Cardiac fibroblast (primary cell): ENCODE measurements at regions not wholly inside any gene's neighbourhood (a gene's known extent, or its start where the extent isn't known, plus 50 kb on each side); places are given as distances from the start of the nearest gene placed in this dataset.

Experiments
- DNase-seq, 2 donors: peaks; one replicate each; pipeline versions ENCODE4 v3.0.0 to v3.0.0-alpha.2; 2010; ENCODE audit warnings: low read depth in 2 of 2
- H3K4me3 ChIP-seq, 2 donors: replicated peaks in 1 of 2; 1 replicate in 1 of 2; 2 replicates in 1 of 2; pipeline ENCODE4 v1.5.1; 2011; ENCODE audit warnings: low read depth in 2 of 2, low read length in 2 of 2, mild to moderate bottlenecking in 2 of 2, moderate library complexity in 1 of 2
- CTCF ChIP-seq: IDR thresholded peaks from one replicate; pipeline ENCODE4 v1.5.1; 2011; ENCODE audit warnings: low read depth, mild to moderate bottlenecking, low read length, inconsistent platforms

- DNase-seq = no peak
- TF ChIP-seq CTCF = no peak
- H3K4me3 ChIP-seq = no peak overlapping the region
Measured at GRCh38 chr12:107429006-107429705, 256.4 kb upstream of the PWP1 start.

DNA sequence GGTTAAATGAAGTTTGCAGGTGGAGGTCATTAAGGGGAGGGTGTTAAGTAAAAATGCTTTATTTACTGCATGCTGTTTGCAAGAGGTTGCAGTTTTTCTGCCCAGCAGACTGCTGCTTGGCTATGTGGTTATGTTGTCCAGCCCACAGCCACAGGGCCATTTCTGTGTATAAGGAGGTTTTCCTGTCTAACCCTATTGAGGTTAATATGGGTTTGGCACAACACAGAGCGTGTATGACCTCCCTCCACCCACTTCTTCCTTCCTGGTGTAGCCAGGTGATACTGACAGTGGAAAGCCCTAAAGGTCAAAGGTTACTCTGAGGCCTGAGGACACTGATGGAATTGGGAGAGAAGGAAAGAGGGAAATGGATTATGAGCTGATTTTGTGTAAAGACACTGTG is 253.7 kb upstream of the PWP1 start:
- no peak for DNase-seq
- no peak for TF ChIP-seq CTCF
- no peak overlapping the region for H3K4me3 ChIP-seq

DNA sequence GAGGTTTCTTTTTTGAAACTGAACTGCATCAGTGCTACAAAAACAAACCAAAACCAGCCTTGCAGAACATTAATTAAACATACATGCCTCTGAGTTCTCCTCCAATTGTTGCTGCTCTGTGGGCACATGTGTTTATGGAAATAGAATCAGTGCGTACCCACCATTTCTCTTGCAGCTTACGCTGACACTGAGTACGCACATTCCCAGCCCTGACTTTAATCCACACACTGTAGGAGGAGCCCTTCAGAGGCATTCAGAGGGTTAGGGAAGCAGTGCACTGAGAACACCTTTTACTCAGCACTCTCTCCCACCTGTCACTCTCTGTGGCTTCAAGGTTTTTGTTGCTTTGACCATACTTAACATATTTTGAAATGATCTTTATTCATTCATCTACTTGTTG is 250.5 kb upstream of the PWP1 start:
- DNase-seq = no peak
- no peak for TF ChIP-seq CTCF

DNA sequence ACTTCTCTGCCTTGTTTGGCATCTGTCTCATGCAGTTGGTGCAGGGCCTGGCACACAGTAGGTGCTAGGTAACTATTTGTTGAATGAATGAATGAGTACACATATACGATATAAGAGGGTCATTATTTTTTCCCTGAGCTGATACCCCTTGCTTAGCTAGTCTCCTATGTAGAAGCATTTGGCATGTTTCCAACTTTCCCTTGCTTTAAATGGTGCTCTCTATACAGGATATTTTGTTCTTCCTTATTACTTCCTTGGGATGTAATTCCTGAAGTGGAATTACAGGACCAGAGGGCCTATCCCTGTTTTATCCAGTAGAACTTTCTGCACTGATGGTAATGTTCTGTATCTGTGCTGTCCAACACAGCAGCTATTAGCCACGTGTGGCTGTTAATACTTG is 250.1 kb upstream of the PWP1 start:
- no peak overlapping the region for H3K4me3 ChIP-seq
- DNase-seq = no peak
- no peak for TF ChIP-seq CTCF

More for the DNA sequence above, 250.5 kb upstream of the PWP1 start:
- H3K4me3 ChIP-seq = no peak overlapping the region

DNA sequence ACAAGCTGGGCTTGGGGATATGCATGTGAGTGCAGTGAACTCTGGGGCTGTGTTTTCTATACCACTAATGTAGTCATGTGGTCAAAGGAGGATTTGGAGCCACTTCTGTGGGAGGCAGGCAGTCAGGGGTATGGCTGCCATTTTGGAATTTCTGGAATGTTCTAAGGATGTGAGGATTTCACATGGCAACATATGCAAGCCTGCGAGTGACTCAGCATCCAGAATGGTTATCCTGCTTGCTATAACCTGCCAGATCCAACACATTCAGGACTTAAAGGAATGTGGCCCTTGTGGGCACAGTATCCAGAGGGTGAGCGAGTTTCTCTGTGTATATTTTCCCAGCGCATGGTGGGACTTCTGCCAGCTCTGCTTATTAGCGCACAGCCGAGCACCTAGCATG is 249.2 kb upstream of the PWP1 start:
- no peak overlapping the region for H3K4me3 ChIP-seq
- TF ChIP-seq CTCF = no peak
- DNase-seq = peak; percentile 36 to 74

DNA sequence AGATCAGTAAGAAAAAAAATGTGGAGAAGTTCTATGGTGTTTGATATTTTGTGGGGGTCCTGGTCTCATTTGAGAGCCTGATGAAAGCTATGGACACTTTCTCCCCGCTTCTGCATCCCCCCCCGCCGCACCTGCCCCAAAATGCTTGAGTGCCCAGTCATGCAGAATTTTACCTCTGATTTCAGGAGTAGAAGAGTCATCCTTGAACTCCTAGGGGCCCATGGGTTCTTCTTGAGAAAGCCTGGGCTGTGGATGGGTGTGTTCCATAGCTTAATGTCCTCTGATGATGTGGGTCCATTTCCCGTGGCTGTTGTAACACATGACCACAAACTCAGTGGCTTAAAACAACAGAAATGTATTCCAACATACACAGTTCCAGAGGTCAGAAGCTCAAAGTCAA is 248.8 kb upstream of the PWP1 start:
- peak in 1 of 2 donors; percentile 9 for DNase-seq
- H3K4me3 ChIP-seq = no peak overlapping the region

More for the DNA sequence above, 248.8 kb upstream of the PWP1 start:
- TF ChIP-seq CTCF = no peak
